GM21576 (cell line): ENCODE measurements at regions not wholly inside any gene's neighbourhood (a gene's known extent, or its start where the extent isn't known, plus 50 kb on each side); places are given as distances from the start of the nearest gene placed in this dataset.

Source experiments
- ATAC-seq: cut with Tn5 transposase; IDR thresholded peaks from one replicate; pipeline ENCODE4 v1.9.1; 2021; ENCODE audit warnings: mild to moderate bottlenecking, moderate library complexity; ENCODE audit not compliant: unreplicated experiment

- no peak for ATAC-seq
These were observed 291.3 kb upstream of the PHYHIPL start for GRCh38 chr10:58885146-58885545.

- ATAC-seq, result no peak
These were observed 290.6 kb upstream of the PHYHIPL start for GRCh38 chr10:58885686-58886345.

- ATAC-seq, result no peak
These were observed 290.0 kb upstream of the PHYHIPL start for GRCh38 chr10:58886406-58886805.

GRCh38 chr10:58887474-58887873 is 289.0 kb upstream of the PHYHIPL start:
- no peak for ATAC-seq

GRCh38 chr10:58888957-58889356 is 287.5 kb upstream of the PHYHIPL start:
- no peak for ATAC-seq

GRCh38 chr10:58892031-58892531 is 284.4 kb upstream of the PHYHIPL start:
- no peak for ATAC-seq

GRCh38 chr10:58894929-58895328 is 281.5 kb upstream of the PHYHIPL start:
- ATAC-seq, result no peak

- ATAC-seq, result no peak
These were observed 280.2 kb upstream of the PHYHIPL start for GRCh38 chr10:58896229-58896628.

GRCh38 chr10:58897236-58897635 is 279.2 kb upstream of the PHYHIPL start:
- ATAC-seq, result no peak

- ATAC-seq, result no peak
These were observed 278.7 kb upstream of the PHYHIPL start for GRCh38 chr10:58897708-58898107.

GRCh38 chr10:58898854-58899573 is 277.4 kb upstream of the PHYHIPL start:
- ATAC-seq, result no peak

GRCh38 chr10:58901092-58901646 is 275.3 kb upstream of the PHYHIPL start:
- no peak for ATAC-seq

- ATAC-seq, result no peak
These were observed 273.4 kb upstream of the PHYHIPL start for GRCh38 chr10:58903071-58903470.

GRCh38 chr10:58909881-58910280 is 266.6 kb upstream of the PHYHIPL start:
- ATAC-seq, result no peak

- no peak for ATAC-seq
These were observed 262.7 kb upstream of the PHYHIPL start for GRCh38 chr10:58913717-58914116.

- ATAC-seq, result no peak
These were observed 257.6 kb upstream of the PHYHIPL start for GRCh38 chr10:58918887-58919286.

- no peak for ATAC-seq
These were observed 256.4 kb upstream of the PHYHIPL start for GRCh38 chr10:58919927-58920654.

- ATAC-seq, result no peak
These were observed 255.8 kb upstream of the PHYHIPL start for GRCh38 chr10:58920655-58921003.

- no peak for ATAC-seq
These were observed 255.0 kb upstream of the PHYHIPL start for GRCh38 chr10:58921421-58921855.

GRCh38 chr10:58925381-58925780 is 251.1 kb upstream of the PHYHIPL start:
- no peak for ATAC-seq

GRCh38 chr10:58930500-58930899 is 245.9 kb upstream of the PHYHIPL start:
- no peak for ATAC-seq
